Activated B cell treated with CpG ODN at 0.5 μM for 24 hours (primary cell): ENCODE measurements at regions not wholly inside any gene's neighbourhood (a gene's known extent, or its start where the extent isn't known, plus 50 kb on each side); places are given as distances from the start of the nearest gene placed in this dataset.

Experiments
- ATAC-seq: fragments of 200-7000 bp; cut with Tn5 transposase; one replicate; pipeline ENCODE4 v1.10.0; 2021; ENCODE audit warnings: low read depth, mild to moderate bottlenecking, moderate library complexity
- CTCF ChIA-PET: fragments of 350-600 bp; sonication (Branson Sonifier 250); formaldehyde crosslinking; loops from one replicate; lab custom pipeline; 2021; ENCODE audit warnings: antibody characterized with exemption; lab: Charles Lee
- POLR2A ChIA-PET: fragments of 350-600 bp; sonication (Branson Sonifier 250); formaldehyde crosslinking; loops from one replicate; lab custom pipeline; 2021; ENCODE audit warnings: antibody characterized with exemption; lab: Charles Lee
- DNase-seq: peaks from one replicate; pipeline ENCODE4 v3.0.0; 2022
- H3K27ac Mint-ChIP-seq: one replicate; pipeline ENCODE4 v1.8.0; 2020; ENCODE audit warnings: mixed read lengths
- H3K27me3 Mint-ChIP-seq: one replicate; pipeline ENCODE4 v1.8.0; 2021; ENCODE audit warnings: mixed read lengths
- H3K36me3 Mint-ChIP-seq: one replicate; pipeline ENCODE4 v1.8.0; 2021; ENCODE audit warnings: low read depth, mixed read lengths
- H3K4me1 Mint-ChIP-seq: one replicate; pipeline ENCODE4 v1.8.0; 2021; ENCODE audit warnings: mixed read lengths
- H3K4me3 Mint-ChIP-seq: one replicate; pipeline ENCODE4 v1.8.0; 2020; ENCODE audit warnings: mild to moderate bottlenecking, mixed read lengths
- H3K9me3 Mint-ChIP-seq: one replicate; pipeline ENCODE4 v1.8.0; 2020; ENCODE audit warnings: mixed read lengths
- intact Hi-C: fragments of 100-400 bp; cut with micrococcal nuclease; formaldehyde crosslinking; loops from one replicate; pipeline ENCODE4 v1.15.1; 2024
- TF ChIP-seq, protein P1 (sequence below): fragments of 200-600 bp; IDR thresholded peaks from one replicate; pipeline ENCODE4 v1.8.0; 2022; ENCODE audit warnings: antibody characterized with exemption, mild to moderate bottlenecking

DNA sequence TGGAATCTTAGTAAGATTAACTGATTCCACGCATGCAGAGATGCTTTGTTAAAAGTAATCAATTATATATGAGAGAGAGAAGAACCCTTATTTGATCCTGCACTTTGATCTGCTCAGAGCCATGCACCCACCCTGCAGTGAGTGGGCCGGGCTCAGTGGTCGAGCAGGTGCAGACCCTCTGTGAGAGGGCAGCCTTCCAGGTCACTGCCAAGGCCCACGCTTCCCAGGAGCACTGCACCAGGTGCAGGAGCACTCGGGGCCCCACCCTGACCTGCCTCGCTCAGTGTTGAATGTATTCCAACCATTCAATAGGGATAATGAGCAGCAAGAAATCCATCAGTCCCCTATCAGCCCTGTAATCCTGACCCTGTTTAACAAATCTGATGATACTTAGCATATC lies 126.9 kb downstream of the TMEM200C start:
- TF ChIP-seq, protein P1, sequence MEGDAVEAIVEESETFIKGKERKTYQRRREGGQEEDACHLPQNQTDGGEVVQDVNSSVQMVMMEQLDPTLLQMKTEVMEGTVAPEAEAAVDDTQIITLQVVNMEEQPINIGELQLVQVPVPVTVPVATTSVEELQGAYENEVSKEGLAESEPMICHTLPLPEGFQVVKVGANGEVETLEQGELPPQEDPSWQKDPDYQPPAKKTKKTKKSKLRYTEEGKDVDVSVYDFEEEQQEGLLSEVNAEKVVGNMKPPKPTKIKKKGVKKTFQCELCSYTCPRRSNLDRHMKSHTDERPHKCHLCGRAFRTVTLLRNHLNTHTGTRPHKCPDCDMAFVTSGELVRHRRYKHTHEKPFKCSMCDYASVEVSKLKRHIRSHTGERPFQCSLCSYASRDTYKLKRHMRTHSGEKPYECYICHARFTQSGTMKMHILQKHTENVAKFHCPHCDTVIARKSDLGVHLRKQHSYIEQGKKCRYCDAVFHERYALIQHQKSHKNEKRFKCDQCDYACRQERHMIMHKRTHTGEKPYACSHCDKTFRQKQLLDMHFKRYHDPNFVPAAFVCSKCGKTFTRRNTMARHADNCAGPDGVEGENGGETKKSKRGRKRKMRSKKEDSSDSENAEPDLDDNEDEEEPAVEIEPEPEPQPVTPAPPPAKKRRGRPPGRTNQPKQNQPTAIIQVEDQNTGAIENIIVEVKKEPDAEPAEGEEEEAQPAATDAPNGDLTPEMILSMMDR = no peak

DNA sequence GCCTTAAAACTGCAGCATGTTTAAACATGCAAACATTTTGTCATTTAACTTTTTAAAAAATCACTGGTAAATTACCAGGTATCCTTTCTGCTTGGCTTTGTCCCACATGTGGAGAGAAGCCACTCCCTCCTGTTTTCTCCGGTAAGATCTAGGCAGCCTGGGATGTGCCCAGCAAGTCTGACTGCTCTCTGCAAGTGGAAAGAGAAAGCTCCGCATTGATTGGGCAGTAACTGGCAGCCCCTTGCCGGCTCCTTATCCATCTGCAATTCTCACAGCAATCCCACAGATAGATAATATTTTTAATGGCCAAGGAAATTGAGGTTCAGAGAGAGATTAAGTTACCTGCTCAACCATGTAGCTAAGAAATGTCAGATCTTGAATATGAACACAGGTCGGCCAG lies 136.1 kb downstream of the TMEM200C start:
- H3K27ac Mint-ChIP-seq = no peak overlapping the region
- no peaks in the 10 kb centered on the region for H3K27me3 Mint-ChIP-seq
- ATAC-seq (no peak), DNase-seq (no peak)
- H3K9me3 Mint-ChIP-seq = no peaks in the 10 kb centered on the region
- ChIA-PET POLR2A (no interaction called here), CTCF (no interaction called here)
- H3K4me3 Mint-ChIP-seq = no peak overlapping the region
- H3K36me3 Mint-ChIP-seq = no peaks in the 10 kb centered on the region
- TF ChIP-seq, protein P1 = no peak
- H3K4me1 Mint-ChIP-seq = no peaks in the 10 kb centered on the region
- intact Hi-C loops = no loop called here

More for the DNA sequence above, 126.9 kb downstream of the TMEM200C start:
- intact Hi-C loops = no loop called here
- ChIA-PET POLR2A (no interaction called here), CTCF (no interaction called here)
- Mint-ChIP-seq H3K27ac (no peak overlapping the region), H3K36me3 (no peaks in the 10 kb centered on the region), H3K4me3 (no peak overlapping the region), H3K4me1 (no peaks in the 10 kb centered on the region), H3K9me3 (no peaks in the 10 kb centered on the region), H3K27me3 (no peaks in the 10 kb centered on the region)
- no peak for DNase-seq
- no peak for ATAC-seq

DNA sequence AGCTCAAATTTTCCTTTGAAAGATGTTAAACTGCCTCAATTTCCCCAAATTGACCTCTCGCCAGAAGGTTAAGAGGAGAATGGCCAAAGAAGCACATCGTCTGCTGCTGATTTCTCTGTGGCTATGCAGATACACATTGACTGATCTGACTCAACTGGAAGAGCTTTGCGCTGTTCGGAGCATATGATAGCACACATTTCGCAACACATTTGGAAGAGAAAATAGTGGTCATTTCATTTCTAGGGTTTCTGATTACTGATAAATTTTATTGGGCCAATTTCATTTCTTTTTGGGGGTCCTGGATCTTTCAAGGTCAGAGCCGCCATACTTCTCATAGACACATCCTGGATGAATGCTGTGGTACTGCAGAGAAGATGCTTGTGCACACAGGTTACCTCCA lies 138.5 kb downstream of the TMEM200C start:
- no peaks in the 10 kb centered on the region for H3K36me3 Mint-ChIP-seq
- no peak overlapping the region for H3K4me3 Mint-ChIP-seq
- ChIA-PET CTCF (no interaction called here), POLR2A (no interaction called here)
- no peaks in the 10 kb centered on the region for H3K9me3 Mint-ChIP-seq
- intact Hi-C loops = no loop called here
- no peak for ATAC-seq
- H3K27me3 Mint-ChIP-seq = no peaks in the 10 kb centered on the region
- DNase-seq = no peak
- no peaks in the 10 kb centered on the region for H3K4me1 Mint-ChIP-seq
- TF ChIP-seq, protein P1 = no peak
- no peak overlapping the region for H3K27ac Mint-ChIP-seq

DNA sequence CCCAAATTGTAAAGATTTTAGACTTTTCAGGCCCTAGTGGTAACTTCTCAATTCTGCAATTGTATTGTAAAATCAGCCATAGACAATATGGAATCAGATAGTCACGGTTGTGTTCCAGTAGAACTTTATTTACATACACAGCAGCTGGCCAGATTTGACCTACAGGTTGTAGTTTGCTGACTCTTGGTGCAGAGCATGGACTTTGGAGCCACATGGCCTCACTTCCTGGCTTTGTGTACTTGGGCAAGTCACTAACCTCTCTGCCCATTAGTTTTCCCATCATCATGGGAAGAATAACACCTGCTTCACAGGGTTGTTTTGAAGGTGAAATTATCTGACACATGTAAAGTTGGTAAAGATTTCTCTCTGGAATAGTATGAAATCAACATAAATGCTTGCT lies 147.6 kb downstream of the TMEM200C start:
- CTCF ChIA-PET = no interaction called here

DNA sequence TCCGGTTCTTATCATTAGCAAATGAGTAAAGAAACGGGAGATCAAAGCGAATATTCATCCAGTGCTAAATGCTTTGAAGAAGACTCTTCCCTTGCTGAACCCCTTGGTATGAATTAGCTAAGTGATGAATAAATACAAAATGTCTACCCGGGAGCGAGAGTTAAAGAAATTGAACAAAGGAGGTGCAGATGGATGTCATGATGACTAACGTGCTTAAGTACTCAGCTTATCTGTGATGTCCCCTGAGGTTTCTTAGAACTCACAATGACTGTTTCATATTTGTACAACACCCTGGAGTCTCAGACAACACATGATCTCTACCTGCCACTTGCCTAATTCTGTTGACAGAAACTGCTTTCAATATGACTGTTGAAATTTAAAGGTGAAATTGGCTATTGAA lies 148.5 kb downstream of the TMEM200C start:
- no peak for ATAC-seq
- no peaks in the 10 kb centered on the region for H3K4me1 Mint-ChIP-seq
- no peaks in the 10 kb centered on the region for H3K36me3 Mint-ChIP-seq
- no peaks in the 10 kb centered on the region for H3K9me3 Mint-ChIP-seq
- DNase-seq = no peak
- ChIA-PET CTCF (no interaction called here), POLR2A (interaction anchor here (0.6 kb wide), 2 partner anchors 21 to 259 kb away, joined by 3 read pairs; no protein-coding TSS in a partner anchor)
- H3K4me3 Mint-ChIP-seq = no peak overlapping the region
- no peaks in the 10 kb centered on the region for H3K27me3 Mint-ChIP-seq
- intact Hi-C loops = no loop called here
- TF ChIP-seq, protein P1 = no peak
- no peak overlapping the region for H3K27ac Mint-ChIP-seq

More for the DNA sequence above, 147.6 kb downstream of the TMEM200C start:
- Mint-ChIP-seq H3K4me1 (no peaks in the 10 kb centered on the region), H3K36me3 (no peaks in the 10 kb centered on the region), H3K9me3 (no peaks in the 10 kb centered on the region), H3K4me3 (no peak overlapping the region), H3K27me3 (no peaks in the 10 kb centered on the region), H3K27ac (no peak overlapping the region)
- DNase-seq = no peak
- POLR2A ChIA-PET = no interaction called here
- TF ChIP-seq, protein P1 = no peak
- ATAC-seq = no peak
- intact Hi-C loops = no loop called here
